NOMO-1 treated with DMSO at 0.1 percent for 48 hours (cell line): ENCODE measurements at regions not wholly inside any gene's neighbourhood (a gene's known extent, or its start where the extent isn't known, plus 50 kb on each side); places are given as distances from the start of the nearest gene placed in this dataset.
"Not testable (repeated sequence)": the region's sequence is repeated elsewhere in the genome, so short reads cannot be mapped to it uniquely, and the experiment has no call there.

Experiments used
- DNase-seq: peaks from one replicate; lab custom pipeline; 2025; ENCODE audit not compliant: unreplicated experiment; lab: John Stamatoyannopoulos, UW

- DNase-seq, result no peak
Observed at GRCh38 chr10:28733245-28733644, 55.9 kb downstream of the BAMBI start.

DNA sequence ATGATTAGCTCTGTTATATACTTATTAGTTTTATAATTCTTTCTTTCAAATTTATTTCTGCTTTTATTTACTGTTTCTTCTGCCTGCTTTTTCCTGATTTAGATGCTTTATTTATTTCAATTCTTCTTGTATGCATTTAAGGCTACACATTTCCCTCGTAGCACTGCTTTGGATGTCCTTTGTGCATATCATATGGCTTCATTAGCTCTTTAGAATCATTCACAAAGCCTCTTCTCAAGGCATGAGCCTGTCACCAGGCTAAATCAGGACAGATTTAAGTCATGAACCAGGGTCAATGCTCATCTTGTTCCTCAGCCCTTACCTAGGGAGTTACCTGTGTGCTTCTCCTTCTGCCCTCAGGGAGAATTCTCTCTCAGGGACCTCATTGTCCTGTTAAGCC lies 56.3 kb downstream of the BAMBI start:
- DNase-seq, result no peak

- DNase-seq, result peak; percentile 84
Observed at GRCh38 chr10:28734938-28735759, 57.8 kb downstream of the BAMBI start.

DNA sequence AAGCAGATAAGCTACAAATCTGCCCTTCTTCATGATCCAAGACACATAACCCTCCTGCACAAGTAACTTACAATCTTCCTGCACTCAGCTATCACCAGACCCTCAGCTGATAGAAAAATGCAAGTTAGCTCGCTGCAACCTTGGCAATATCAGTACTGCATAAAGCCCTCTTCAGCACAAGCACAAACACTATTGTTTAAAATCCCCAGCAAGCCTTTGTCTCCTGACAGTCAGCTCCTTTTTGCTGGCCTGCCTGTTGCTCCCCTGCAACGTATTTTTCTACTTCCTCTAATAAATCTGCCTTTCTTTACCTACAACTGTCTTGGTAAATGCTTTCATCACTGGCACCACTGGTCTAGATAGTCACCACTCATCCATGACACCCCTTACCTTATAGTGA lies 59.8 kb downstream of the BAMBI start:
- no peak for DNase-seq

GRCh38 chr10:28738200-28738599 lies 60.9 kb downstream of the BAMBI start:
- no peak for DNase-seq

GRCh38 chr10:28743576-28743975 lies 66.3 kb downstream of the BAMBI start:
- DNase-seq, result no peak

DNA sequence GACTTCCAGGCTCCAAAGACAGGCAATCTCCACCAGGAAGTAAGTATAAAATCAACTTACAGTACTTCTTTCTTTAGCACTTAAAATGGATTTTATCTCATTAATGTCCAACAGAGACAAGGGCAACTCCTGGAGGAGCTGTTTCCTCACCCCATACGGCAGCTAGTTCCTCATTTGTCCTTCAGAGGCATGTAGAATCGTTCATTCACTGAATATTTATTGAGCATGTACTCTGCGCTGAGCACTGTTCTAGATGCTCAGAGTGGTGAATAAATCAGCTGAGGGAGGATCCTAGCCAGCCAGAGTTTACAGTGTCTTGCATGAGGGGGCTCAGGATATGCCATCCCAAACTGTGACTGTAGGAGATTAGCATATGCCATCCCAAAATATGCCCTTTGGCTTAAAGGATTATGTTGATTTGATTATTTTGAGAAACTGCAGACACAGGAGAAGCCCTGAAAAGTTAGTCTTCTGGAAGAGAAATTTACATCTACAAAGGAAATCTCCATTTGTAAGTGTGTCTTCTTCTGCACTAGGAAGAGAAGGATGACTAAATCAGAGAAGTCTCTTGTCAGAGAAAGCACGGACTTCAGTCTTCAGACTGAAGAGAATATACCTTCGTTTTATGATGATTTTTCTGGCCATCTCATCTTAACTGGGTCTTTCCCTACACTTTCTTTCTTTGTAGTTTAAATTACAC lies 66.9 kb downstream of the BAMBI start:
- DNase-seq, result peak; percentile 24

DNA sequence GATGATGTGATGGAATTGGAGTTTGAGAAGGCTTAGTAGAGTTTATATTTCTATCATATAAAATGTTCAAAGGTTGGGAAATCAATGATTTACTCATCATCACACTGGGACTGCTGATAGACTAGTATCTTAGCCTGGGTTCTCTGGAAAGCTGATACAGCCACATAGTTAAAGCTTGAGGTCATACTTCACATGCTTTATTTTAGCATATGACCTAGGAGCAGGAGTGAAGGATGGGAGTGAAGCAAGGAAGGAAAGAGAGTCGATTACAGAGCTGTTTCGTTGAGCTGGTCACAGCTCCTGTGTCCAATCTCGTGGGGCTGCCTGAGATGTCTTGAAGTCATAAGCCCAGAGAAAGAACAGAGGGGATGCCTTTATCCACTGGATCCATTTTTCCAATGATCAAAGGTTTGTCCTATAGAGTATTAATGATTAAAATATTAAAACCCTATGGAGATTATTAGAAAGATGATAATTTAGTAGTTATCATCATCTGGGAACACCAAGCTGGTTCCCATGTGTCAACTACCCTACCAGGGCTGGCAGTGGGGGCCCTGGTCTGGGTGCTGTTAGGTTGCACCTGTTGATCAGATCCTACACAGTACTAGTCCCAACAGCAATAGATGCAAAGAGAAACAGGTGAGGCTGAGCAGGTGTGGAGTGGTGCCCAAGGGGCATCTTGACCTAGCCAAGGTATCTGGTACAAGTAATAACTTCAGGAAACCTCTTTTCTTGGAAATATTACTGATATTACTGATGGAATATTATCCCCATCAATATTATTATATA lies 77.8 kb downstream of the BAMBI start:
- no peak for DNase-seq

DNA sequence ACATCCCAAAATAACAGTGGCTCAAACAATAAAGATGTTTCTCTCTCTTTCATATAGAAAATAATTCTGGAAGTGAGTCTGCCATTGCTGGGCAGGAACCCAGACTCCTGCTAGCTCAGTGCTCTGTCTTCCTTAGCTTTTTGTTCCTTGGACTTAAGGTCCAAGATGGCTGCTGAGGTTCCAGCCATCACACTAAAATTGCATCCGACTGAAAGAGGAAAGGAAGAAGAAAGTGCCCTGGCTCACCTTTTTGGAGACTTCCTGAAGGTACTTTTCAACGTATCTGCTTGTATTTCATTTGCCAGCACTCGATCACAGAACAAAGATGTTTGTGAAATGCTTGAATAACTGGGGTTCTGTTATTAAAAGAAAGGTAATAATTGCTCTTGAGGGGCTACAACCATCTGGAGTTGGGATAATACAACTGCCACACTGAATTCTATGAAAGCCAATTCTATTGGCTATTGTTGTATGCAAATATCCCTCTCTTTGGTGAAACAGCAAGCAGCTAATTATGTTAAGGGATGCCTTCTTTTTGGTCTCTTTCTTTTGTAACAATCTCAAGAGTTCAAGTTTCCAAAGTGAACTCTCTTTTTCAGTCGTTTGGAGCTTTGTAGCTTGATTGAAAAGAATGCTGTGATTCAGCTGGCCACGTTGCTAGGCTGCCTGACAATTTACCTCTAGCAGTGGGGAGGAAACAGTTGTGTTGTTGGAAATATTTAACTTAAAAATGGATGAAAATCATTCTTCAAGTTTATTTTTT lies 83.9 kb downstream of the BAMBI start:
- DNase-seq, result no peak

DNA sequence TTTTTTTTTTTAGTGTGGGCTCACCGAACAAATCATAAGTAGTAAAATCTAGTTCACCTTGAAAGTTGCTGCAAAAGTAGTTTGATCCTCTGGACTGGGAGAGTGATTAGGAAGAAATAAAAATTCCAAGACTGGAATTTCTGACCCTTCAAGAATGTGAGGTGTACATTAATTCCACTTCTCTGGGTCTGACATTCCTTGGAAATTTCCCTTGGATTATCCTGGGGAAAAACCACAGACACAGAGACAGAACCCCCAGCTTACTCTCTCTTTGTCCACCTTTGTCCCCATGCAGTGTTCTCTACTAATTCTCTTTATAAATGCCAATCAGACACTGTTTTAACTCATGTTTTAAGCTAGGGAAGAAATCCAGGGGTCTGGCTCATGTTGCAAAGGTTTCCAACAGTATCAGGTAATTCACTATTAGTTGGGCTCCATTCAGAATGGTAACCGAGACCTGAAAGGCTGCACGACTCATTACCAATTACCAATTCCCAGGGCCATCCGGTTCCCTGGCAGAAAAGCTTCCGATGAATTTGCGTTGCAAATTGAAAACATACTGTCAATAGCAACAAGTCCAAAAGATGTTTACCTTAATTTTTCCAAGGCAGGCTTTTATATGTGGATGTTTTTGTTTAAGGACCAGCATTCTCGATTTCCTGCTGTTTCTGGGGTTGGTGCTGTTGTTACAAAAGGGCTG lies 86.3 kb downstream of the BAMBI start:
- no peak for DNase-seq

GRCh38 chr10:28765641-28766040 lies 88.3 kb downstream of the BAMBI start:
- DNase-seq, result no peak

GRCh38 chr10:28768227-28768626 lies 90.9 kb downstream of the BAMBI start:
- no peak for DNase-seq

DNA sequence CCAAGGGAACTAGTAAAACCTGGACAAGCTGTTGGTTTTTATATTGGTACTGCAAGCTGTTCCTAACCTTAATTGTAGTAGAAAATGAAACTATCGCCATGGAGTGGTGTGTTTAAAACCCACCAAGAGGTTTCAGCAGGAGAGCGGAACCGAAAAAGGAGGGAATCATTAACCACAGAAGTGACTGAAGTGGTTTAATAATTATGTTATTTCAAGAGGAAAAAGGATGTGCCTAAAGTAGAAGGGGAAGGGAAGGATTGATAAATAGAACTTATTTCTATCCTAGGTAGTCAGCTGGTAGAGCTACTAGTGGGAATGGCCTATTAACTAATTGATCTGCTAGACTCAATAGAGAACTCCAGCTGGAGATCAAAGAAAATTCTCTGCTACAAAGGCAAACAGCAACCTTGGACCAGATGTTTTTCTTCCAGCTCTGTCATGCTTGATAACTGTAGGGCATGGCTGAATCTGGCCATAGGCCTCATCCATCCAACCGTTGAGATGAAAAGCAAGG lies 91.8 kb downstream of the BAMBI start:
- peak; percentile 70 for DNase-seq

DNA sequence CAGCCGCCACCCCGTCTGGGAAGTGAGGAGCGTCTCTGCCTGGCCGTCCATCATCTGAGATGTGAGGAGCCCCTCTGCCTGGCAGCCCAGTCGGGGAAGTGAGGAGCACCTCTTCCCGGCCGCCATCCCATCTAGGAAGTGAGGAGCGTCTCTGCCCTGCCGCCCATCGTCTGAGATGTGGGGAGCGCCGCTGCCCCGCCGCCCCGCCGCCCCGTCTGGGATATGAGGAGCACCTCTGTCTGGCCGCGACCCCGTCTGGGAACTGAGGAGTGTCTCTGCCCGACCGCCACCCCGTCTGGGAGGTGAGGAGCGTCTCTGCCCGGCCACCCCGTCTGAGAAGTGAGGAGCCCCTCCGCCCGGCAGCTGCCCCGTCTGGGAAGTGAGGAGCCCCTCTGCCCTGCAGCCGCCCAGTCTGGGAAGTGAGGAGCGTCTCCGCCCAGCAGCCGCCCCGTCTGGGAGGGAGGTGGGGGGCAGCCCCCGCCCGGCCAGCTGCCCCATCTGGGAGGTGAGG lies 94.3 kb downstream of the BAMBI start:
- not testable (repeated sequence) for DNase-seq

DNA sequence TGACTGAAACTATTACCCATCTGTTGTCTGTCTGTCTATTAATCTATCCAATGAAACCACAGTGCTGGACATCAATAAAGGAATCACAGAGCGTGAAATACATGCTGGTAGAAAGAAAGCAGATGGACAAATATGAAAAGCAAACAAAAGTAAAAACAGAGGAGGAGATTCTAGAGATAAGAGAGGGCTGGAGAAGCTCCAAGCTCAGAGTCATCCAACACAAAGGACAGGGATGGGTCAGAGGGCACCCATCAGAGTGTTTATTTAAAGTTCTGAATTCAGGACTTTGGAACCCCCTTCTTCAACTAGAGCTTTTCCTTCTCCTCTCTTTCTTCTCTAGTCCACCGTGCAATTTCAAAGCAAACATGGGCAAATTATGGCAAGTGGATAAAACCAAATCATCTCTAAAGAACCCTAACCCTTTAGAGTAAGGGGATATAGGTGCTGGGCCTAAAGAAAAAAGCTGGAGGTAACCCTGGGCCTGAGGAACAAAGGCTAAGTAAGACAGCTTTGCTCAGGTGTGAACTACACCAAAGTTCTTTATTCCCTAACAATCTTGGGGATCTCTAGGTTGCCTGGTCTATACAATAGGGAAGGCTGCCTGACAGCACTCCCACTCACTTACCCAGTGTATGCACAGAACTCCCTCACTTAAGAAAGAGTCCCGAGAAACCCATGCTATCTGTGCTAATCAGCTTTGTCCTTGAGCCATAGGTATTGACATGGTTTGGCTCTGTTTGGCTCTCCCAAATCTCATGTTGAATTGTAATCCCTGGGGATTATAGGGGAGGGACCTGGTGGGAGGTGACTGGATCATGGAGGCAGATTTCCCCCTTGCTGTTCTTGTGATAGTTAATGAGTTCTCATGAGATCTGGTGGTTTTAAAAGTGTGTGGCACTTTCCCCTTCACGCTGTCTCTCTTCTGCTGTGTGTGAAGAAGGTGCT lies 97.0 kb downstream of the BAMBI start:
- DNase-seq, result no peak

DNA sequence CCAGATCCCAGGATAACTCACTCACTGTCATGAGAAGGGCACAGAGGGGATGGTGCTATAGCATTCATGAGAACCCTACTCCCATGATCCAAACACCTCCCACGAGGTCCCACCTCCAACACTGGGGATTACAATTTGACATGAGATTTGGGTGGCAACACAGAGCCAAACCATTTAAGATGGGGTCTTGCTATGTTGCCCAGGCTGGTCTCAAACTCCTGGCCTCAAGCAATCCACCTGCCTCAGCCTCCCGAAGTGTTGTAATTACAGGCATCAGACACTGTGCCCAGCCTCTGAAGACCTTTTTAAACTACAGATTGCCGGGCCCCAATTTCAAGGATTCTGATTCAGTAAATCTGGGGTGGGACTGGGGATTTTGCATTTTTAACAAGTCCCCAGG lies 98.5 kb downstream of the BAMBI start:
- DNase-seq, result no peak

DNA sequence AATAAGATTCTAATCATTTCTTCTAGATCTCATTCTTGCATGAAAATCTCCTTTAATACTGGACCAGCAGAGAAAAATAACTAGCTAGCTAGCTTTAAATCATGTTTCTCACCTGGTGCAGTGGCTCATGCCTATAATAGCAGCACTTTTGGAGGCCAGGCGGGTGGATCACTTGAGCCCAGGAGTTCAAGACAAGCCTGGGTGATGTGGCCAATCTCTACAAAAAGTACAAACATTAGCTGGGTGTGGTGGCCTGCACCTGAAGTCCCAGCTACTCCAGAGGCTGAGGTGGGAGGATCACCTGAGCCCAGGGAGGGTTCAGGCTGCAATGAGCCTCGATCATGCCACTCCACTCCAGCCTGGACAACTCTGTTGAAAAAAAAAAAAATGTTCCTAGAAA lies 99.2 kb downstream of the BAMBI start:
- no peak for DNase-seq

DNA sequence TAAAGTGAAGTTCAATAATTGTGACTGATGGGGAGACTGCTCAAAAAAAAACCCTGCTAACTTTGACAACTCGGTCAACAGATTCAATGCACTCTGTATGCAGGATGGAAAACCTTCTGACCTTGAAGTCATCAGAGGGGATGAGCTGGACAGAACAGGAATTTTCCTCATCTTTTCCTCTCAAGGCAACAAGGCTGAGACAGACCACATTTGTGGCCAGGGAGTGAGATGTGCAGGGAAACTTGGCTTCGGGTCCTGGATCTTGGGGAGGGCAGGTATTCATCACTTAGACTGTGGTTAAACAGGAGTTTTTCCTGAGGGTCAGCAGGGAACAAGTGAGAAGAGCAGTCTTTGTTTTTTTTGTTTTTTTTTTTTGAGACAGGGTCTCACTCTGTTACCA lies 100.6 kb downstream of the BAMBI start:
- DNase-seq, result no peak

DNA sequence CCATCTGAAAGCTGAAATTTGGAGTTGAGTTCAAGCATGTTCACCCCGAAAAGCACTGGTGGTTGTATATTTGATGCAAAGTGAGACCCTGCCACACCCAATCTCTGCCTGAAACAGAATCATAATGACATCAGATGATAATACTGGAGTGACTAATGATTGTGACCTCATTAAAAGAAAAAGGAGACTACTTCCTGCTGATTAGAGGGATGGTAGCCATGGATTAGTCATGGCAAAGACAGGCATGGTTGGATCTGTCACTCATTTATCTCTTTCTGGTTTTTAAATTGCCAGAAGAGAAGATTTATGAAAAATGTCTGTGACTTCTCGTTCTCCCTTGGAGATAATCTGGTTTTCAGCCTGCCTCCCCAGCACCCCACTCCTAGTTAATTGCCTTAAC lies 101.2 kb downstream of the BAMBI start:
- DNase-seq, result no peak
